ENCODE measurements at regions not wholly inside any gene's neighbourhood (a gene's known extent, or its start where the extent isn't known, plus 50 kb on each side); places are given as distances from the start of the nearest gene placed in this dataset.
"Not testable (repeated sequence)": the region's sequence is repeated elsewhere in the genome, so short reads cannot be mapped to it uniquely, and the experiment has no call there.

- ATAC-seq = peak; percentile 55
- CTCF ChIA-PET (ENCODE audit: low intra/inter-chr PET ratio) = no interaction called here
- FAIRE-seq = no peak
- Histone ChIP-seq H3K4me3 (no peak overlapping the region), H3K4me1 (replicated peaks in 1 of 2; ENCODE audit: control insufficient read depth in 2 of 2, insufficient read depth in 2 of 2, low read length in 2 of 2) (peaks cover 0 to 10% of the 10 kb centered on the region in 2 experiments; a peak in 2 of 5 replicates), H3K27me3 (ENCODE audit: control insufficient read depth in 2 of 2, insufficient read depth in 2 of 2, low read length in 2 of 2) (peaks cover 23 to 54% of the 10 kb centered on the region in 2 experiments; a peak in 4 of 5 replicates), H4K20me1 (replicated peaks; ENCODE audit: control insufficient read depth, insufficient read depth, low read length) (peaks cover 6% of the 10 kb centered on the region; the same call in 1 of the 2 replicates), H3K27ac (ENCODE audit: extremely low read depth, low read depth, low read length) (no peak overlapping the region), H3K36me3 (ENCODE audit: control insufficient read depth, insufficient read depth, low read length) (no peaks in the 10 kb centered on the region), H3K9me3 (replicated peaks; ENCODE audit: control insufficient read depth, insufficient read depth, low read depth, low read length) (no peaks in the 10 kb centered on the region), H2AFZ (ENCODE audit: low read depth, low read length) (no peak overlapping the region), H3K9me1 (ENCODE audit: control insufficient read depth, insufficient read depth, low read length) (no peaks in the 10 kb centered on the region), H3K79me2 (ENCODE audit: control insufficient read depth, insufficient read depth, low read length) (no peaks in the 10 kb centered on the region), H3K4me2 (ENCODE audit: insufficient read depth, low read length) (no peak overlapping the region), H3K9ac (ENCODE audit: insufficient read depth in 1 of 2, low read depth in 2 of 2, low read length in 2 of 2) (peak overlapping the region in 1 of 2 experiments; percentile 11; a peak in 1 of 4 replicates)
- WGBS (ENCODE audit: insufficient coverage, low coverage, missing lambda C conversion rate) = 8% methylated on average over 15 of the region's 15 CpGs
- no TSS peak for BruUV-seq (replicated peaks)
- in situ Hi-C loops (cut with MboI) (no loop called here), intact Hi-C loops (cut with micrococcal nuclease) (no loop called here)
- POLR2A ChIA-PET = interaction anchor here (0.9 kb wide), 1 partner anchor 10 kb away, joined by 3 read pairs; no protein-coding TSS in a partner anchor
- TF ChIP-seq THRAP3 (IDR thresholded peaks at IDR 0.05; ENCODE audit: borderline replicate concordance) (no peak), ZNF644 (tag; IDR thresholded peaks at IDR 0.05; ENCODE audit: low read depth) (no peak), NRF1 (conservative IDR thresholded peaks at IDR 0.05 in 1 of 2, IDR thresholded peaks at IDR 0.05 in 1 of 2) (peak; percentile 38 to 56; a peak in 3 of 4 replicates), MAZ (CRISPR knock-in tag; conservative IDR thresholded peaks at IDR 0.05 in 1 of 2, IDR thresholded peaks at IDR 0.05 in 1 of 2) (no peak)
- no peak for DNase-seq (ENCODE audit: extremely low read depth in 1 of 4, low spot score in 3 of 4)
Measured at GRCh38 chr7:73921623-73922528, 60.9 kb downstream of the TMEM270 start.

- H3K4me1 ChIP-seq (replicated peaks in 1 of 2; ENCODE audit: control insufficient read depth in 2 of 2, insufficient read depth in 2 of 2, low read length in 2 of 2); H3K9me1 ChIP-seq (ENCODE audit: control insufficient read depth, insufficient read depth, low read length); H3K9ac ChIP-seq (ENCODE audit: insufficient read depth in 1 of 2, low read depth in 2 of 2, low read length in 2 of 2); DNase-seq (ENCODE audit: extremely low read depth in 1 of 4, low spot score in 3 of 4); H3K79me2 ChIP-seq (ENCODE audit: control insufficient read depth, insufficient read depth, low read length); H3K9me3 ChIP-seq (replicated peaks; ENCODE audit: control insufficient read depth, insufficient read depth, low read depth, low read length); H2AFZ ChIP-seq (ENCODE audit: low read depth, low read length); H4K20me1 ChIP-seq (replicated peaks; ENCODE audit: control insufficient read depth, insufficient read depth, low read length); CTCF ChIA-PET (ENCODE audit: low intra/inter-chr PET ratio); ATAC-seq; H3K36me3 ChIP-seq (ENCODE audit: control insufficient read depth, insufficient read depth, low read length); in situ Hi-C loops (cut with MboI); BruUV-seq (replicated peaks); H3K4me3 ChIP-seq; H3K27ac ChIP-seq (ENCODE audit: extremely low read depth, low read depth, low read length); H3K4me2 ChIP-seq (ENCODE audit: insufficient read depth, low read length); intact Hi-C loops (cut with micrococcal nuclease); FAIRE-seq: not testable (repeated sequence)
- peaks cover 17 to 19% of the 10 kb centered on the region in 2 experiments; a peak in 3 of 5 replicates for H3K27me3 ChIP-seq (ENCODE audit: control insufficient read depth in 2 of 2, insufficient read depth in 2 of 2, low read length in 2 of 2)
- WGBS (ENCODE audit: insufficient coverage, low coverage, missing lambda C conversion rate) = 10% methylated on average over 9 of the region's 9 CpGs
- POLR2A ChIA-PET = interaction anchor here (0.6 kb wide), 1 partner anchor 15 kb away, joined by 4 read pairs; no protein-coding TSS in a partner anchor
Measured at GRCh38 chr7:73928644-73929043, 67.7 kb downstream of the TMEM270 start.
